PC-3 (cell line): ENCODE measurements at regions not wholly inside any gene's neighbourhood (a gene's known extent, or its start where the extent isn't known, plus 50 kb on each side); places are given as distances from the start of the nearest gene placed in this dataset.

Experiments used
- ATAC-seq: fragments of 200-7000 bp; cut with Tn5 transposase; 2 replicates; pipeline ENCODE4 v1.9.1; 2020; ENCODE audit warnings: mild to moderate bottlenecking, moderate library complexity
- BruUV-seq: library from RNA; stranded (reverse); fragments of 400-500 nt; replicated peaks from 2 replicates; lab custom pipeline; 2021; lab: Mats Ljungman, UMichigan
- CTCF ChIA-PET: fragments of 300-600 bp; sonication (Branson Sonifier 250); formaldehyde crosslinking; loops from one replicate; lab custom pipeline; 2022; ENCODE audit warnings: antibody characterized with exemption; lab: Charles Lee
- POLR2A ChIA-PET: fragments of 300-600 bp; sonication (Branson Sonifier 250); formaldehyde crosslinking; loops from one replicate; lab custom pipeline; 2022; ENCODE audit warnings: antibody characterized with exemption; ENCODE audit not compliant: unreplicated experiment; lab: Charles Lee
- DNase-seq: peaks from one replicate; pipeline ENCODE4 v3.0.0-alpha.2; 2015
- H2AFZ ChIP-seq: fragments of 300-600 bp; sonication (generic); 2 replicates; pipeline ENCODE4 v1.6.0; 2016; ENCODE audit warnings: antibody characterized with exemption, low read length
- H3F3A ChIP-seq: fragments of 300-600 bp; sonication (generic); one replicate; pipeline ENCODE4 v1.6.0; 2017; ENCODE audit warnings: antibody characterized with exemption, low read length, control low read depth, mild to moderate bottlenecking; ENCODE audit not compliant: unreplicated experiment
- H3K27ac ChIP-seq: fragments of 300-600 bp; sonication (generic); 2 replicates; pipeline ENCODE4 v1.5.1; 2016; ENCODE audit warnings: mild to moderate bottlenecking, low read length
- H3K27me3 ChIP-seq: fragments of 300-600 bp; sonication (generic); 2 replicates; pipeline ENCODE4 v1.6.1; 2016; ENCODE audit warnings: low read length, mixed read lengths
- H3K36me3 ChIP-seq: fragments of 300-600 bp; sonication (generic); 2 replicates; pipeline ENCODE4 v1.6.1; 2016; ENCODE audit warnings: low read depth, mixed run types, low read length, mixed read lengths
- H3K4me1 ChIP-seq: fragments of 300-600 bp; sonication (generic); 2 replicates; pipeline ENCODE4 v1.5.1; 2016; ENCODE audit warnings: low read length; ENCODE audit not compliant: insufficient read depth
- H3K4me2 ChIP-seq: fragments of 300-600 bp; sonication (generic); 2 replicates; pipeline ENCODE4 v1.6.0; 2016; ENCODE audit warnings: low read length
- H3K4me3 ChIP-seq: fragments of 300-600 bp; sonication (generic); 2 replicates; pipeline ENCODE4 v1.5.1; 2016; ENCODE audit warnings: mild to moderate bottlenecking, low read length, mixed read lengths
- H3K79me2 ChIP-seq: fragments of 300-600 bp; sonication (generic); 2 replicates; pipeline ENCODE4 v1.6.1; 2017; ENCODE audit warnings: low read length, mixed read lengths
- H3K9ac ChIP-seq: fragments of 300-600 bp; sonication (generic); 2 replicates; pipeline ENCODE4 v1.6.0; 2016; ENCODE audit warnings: mild to moderate bottlenecking, low read length
- H3K9me2 ChIP-seq: fragments of 300-600 bp; sonication (generic); replicated peaks from 2 replicates; pipeline ENCODE4 v1.6.1; 2016; ENCODE audit warnings: mixed run types, low read length, mixed read lengths
- H3K9me3 ChIP-seq: fragments of 300-600 bp; sonication (generic); 2 replicates; pipeline ENCODE4 v1.6.1; 2016; ENCODE audit warnings: low read length, mixed read lengths
- H4K20me1 ChIP-seq: fragments of 300-600 bp; sonication (generic); 2 replicates; pipeline ENCODE4 v1.6.1; 2016; ENCODE audit warnings: low read length, mixed read lengths
- CTCF ChIP-seq: fragments of 300-600 bp; sonication (generic); conservative IDR thresholded peaks from 2 replicates; pipeline ENCODE4 v1.5.1; 2017; ENCODE audit warnings: antibody characterized with exemption, low read depth, mild to moderate bottlenecking, low read length
- EZH2 ChIP-seq: fragments of 300-600 bp; sonication (generic); IDR thresholded peaks from one replicate; pipeline ENCODE4 v1.6.1; 2017; ENCODE audit warnings: antibody characterized with exemption, mild to moderate bottlenecking, low read length; ENCODE audit not compliant: unreplicated experiment
- EZH2phosphoT487 ChIP-seq: fragments of 300-600 bp; sonication (generic); IDR thresholded peaks from 2 replicates; pipeline ENCODE4 v1.6.1; 2018; ENCODE audit warnings: mild to moderate bottlenecking, antibody characterized with exemption, low read length, borderline replicate concordance
- intact Hi-C: fragments of 100-400 bp; cut with micrococcal nuclease; formaldehyde crosslinking; loops from 2 replicates; pipeline ENCODE4 v1.9.0; 2023

GRCh38 chr20:55095745-55096400 is 620.5 kb downstream of the DOK5 start:
- DNase-seq (no peak), ATAC-seq (no peak)
- no peaks in the 10 kb centered on the region for H3K4me1 ChIP-seq
- no peaks in the 10 kb centered on the region for H4K20me1 ChIP-seq
- H3K79me2 ChIP-seq: no peaks in the 10 kb centered on the region
- no peak overlapping the region for H3K9ac ChIP-seq
- no peak overlapping the region for H3K4me2 ChIP-seq
- no peaks in the 10 kb centered on the region for H3K9me2 ChIP-seq
- intact Hi-C loops: no loop called here
- no peak for TF ChIP-seq EZH2phosphoT487
- no peak for TF ChIP-seq CTCF
- no peak for TF ChIP-seq EZH2
- no peak overlapping the region for H3K4me3 ChIP-seq
- H3K27ac ChIP-seq: no peak overlapping the region
- CTCF ChIA-PET: no interaction called here
- no peaks in the 10 kb centered on the region for H3K36me3 ChIP-seq
- POLR2A ChIA-PET: no interaction called here
- H2AFZ ChIP-seq: no peak overlapping the region
- peaks cover 20% of the 10 kb centered on the region for H3K9me3 ChIP-seq
- H3F3A ChIP-seq: no peaks in the 10 kb centered on the region
- no peaks in the 10 kb centered on the region for H3K27me3 ChIP-seq
- no TSS peak for BruUV-seq

- intact Hi-C loops: no loop called here
- H3K27ac ChIP-seq: no peak overlapping the region
- H3K9ac ChIP-seq: no peak overlapping the region
- ChIA-PET POLR2A (no interaction called here), CTCF (no interaction called here)
- H3K4me1 ChIP-seq: no peaks in the 10 kb centered on the region
- ATAC-seq (no peak), DNase-seq (no peak)
- no peak overlapping the region for H3K4me3 ChIP-seq
- no peaks in the 10 kb centered on the region for H4K20me1 ChIP-seq
- H3K4me2 ChIP-seq: no peak overlapping the region
- TF ChIP-seq EZH2 (no peak), CTCF (no peak), EZH2phosphoT487 (no peak)
- H3F3A ChIP-seq: no peaks in the 10 kb centered on the region
- no peaks in the 10 kb centered on the region for H3K27me3 ChIP-seq
- no peaks in the 10 kb centered on the region for H3K9me2 ChIP-seq
- no TSS peak for BruUV-seq
- no peaks in the 10 kb centered on the region for H3K36me3 ChIP-seq
- H3K79me2 ChIP-seq: no peaks in the 10 kb centered on the region
- H3K9me3 ChIP-seq: peaks cover 25% of the 10 kb centered on the region
- no peak overlapping the region for H2AFZ ChIP-seq
These were observed 619.0 kb downstream of the DOK5 start for GRCh38 chr20:55094353-55094861.

GRCh38 chr20:55090286-55090685 is 614.9 kb downstream of the DOK5 start:
- CTCF ChIA-PET: no interaction called here
- H4K20me1 ChIP-seq: no peaks in the 10 kb centered on the region
- no peak overlapping the region for H2AFZ ChIP-seq
- peaks cover 27% of the 10 kb centered on the region for H3K9me3 ChIP-seq
- H3K9ac ChIP-seq: no peak overlapping the region
- intact Hi-C loops: no loop called here
- no peak overlapping the region for H3K4me3 ChIP-seq
- DNase-seq: no peak
- no peaks in the 10 kb centered on the region for H3K36me3 ChIP-seq
- H3K4me2 ChIP-seq: no peak overlapping the region
- TF ChIP-seq CTCF: no peak
- TF ChIP-seq EZH2phosphoT487: no peak
- TF ChIP-seq EZH2: no peak
- no peak for ATAC-seq
- H3K27me3 ChIP-seq: no peaks in the 10 kb centered on the region
- POLR2A ChIA-PET: no interaction called here
- H3K79me2 ChIP-seq: no peaks in the 10 kb centered on the region
- no peaks in the 10 kb centered on the region for H3K4me1 ChIP-seq
- BruUV-seq: no TSS peak
- no peak overlapping the region for H3K27ac ChIP-seq
- no peaks in the 10 kb centered on the region for H3K9me2 ChIP-seq
- no peaks in the 10 kb centered on the region for H3F3A ChIP-seq
